Heart left ventricle (tissue), 16 donors: ENCODE measurements at regions not wholly inside any gene's neighbourhood (a gene's known extent, or its start where the extent isn't known, plus 50 kb on each side); places are given as distances from the start of the nearest gene placed in this dataset.

Experiments
- ATAC-seq, 4 donors: fragments of 200-7000 bp; cut with Tn5 transposase; one replicate each; pipeline ENCODE4 v1.9.1; 2020 to 2022; ENCODE audit warnings: moderate library complexity in 4 of 4, mild to moderate bottlenecking in 3 of 4, moderate number of reproducible peaks in 1 of 4
- DNase-seq, 5 donors: peaks; one replicate each; pipeline ENCODE4 v3.0.0-alpha.2; 2020
- H3K27ac ChIP-seq, 12 donors: fragments of 200-600 bp; sonication (generic) in 4 of 12; one replicate each; pipeline versions ENCODE4 v1.5.0 to v1.8.0; 2016 to 2022; ENCODE audit warnings: mild to moderate bottlenecking in 2 of 12
- H3K27me3 ChIP-seq, 9 donors: fragments of 200-600 bp; sonication (generic) in 2 of 9; one replicate each; pipeline versions ENCODE4 v1.5.1 to v1.8.0; 2016 to 2022; ENCODE audit warnings: mild to moderate bottlenecking in 3 of 9
- H3K36me3 ChIP-seq, 9 donors: fragments of 200-600 bp; sonication (generic) in 2 of 9; one replicate each; pipeline versions ENCODE4 v1.5.0 to v1.8.0; 2018 to 2022; ENCODE audit warnings: mild to moderate bottlenecking in 2 of 9
- H3K4me1 ChIP-seq, 12 donors: fragments of 200-600 bp; sonication (generic) in 4 of 12; one replicate each; pipeline versions ENCODE4 v1.5.0 to v1.8.0; 2016 to 2022; ENCODE audit warnings: mild to moderate bottlenecking in 3 of 12
- H3K4me3 ChIP-seq, 12 donors: fragments of 200-600 bp; sonication (generic) in 4 of 12; one replicate each; pipeline versions ENCODE4 v1.5.0 to v1.8.0; 2017 to 2022; ENCODE audit warnings: mild to moderate bottlenecking in 9 of 12, moderate library complexity in 4 of 12
- H3K9me3 ChIP-seq, 12 donors: fragments of 200-600 bp; sonication (generic) in 4 of 12; one replicate each; pipeline versions ENCODE4 v1.5.0 to v1.8.0; 2016 to 2022; ENCODE audit warnings: mild to moderate bottlenecking in 1 of 12
- POLR2A ChIP-seq, 2 donors: fragments of 450-650 bp; IDR thresholded peaks; one replicate each; pipeline ENCODE4 v1.6.1; 2017; ENCODE audit warnings: antibody characterized with exemption in 2 of 2, mild to moderate bottlenecking in 2 of 2, moderate library complexity in 2 of 2
- WGBS, 4 donors: extraction: QIAGEN DNeasy Blood & Tissue Kit in 2 of 4; methylation state at CpG; one replicate each; pipeline versions ENCODE4 v1.1.5 to v1.1.7; 2013 to 2018; 5-methylcytosine and 5-hydroxymethylcytosine counted together
- intact Hi-C, 10 donors: fragments of 100-400 bp; cut with DNase I; formaldehyde crosslinking; loops; one replicate each; pipeline versions ENCODE4 v1.11.1 to v1.14.2; 2022
- TF ChIP-seq, protein P1 (sequence below), 12 donors: fragments of 200-600 bp; sonication (generic) in 4 of 12; IDR thresholded peaks; one replicate each; pipeline versions ENCODE4 v1.5.0 to v1.8.0; 2018 to 2022; ENCODE audit warnings: antibody characterized with exemption in 12 of 12, mild to moderate bottlenecking in 5 of 12
- donor health status: ischemic (EF 13 %, LVEDD 7.1; RV severe dilation, severe dysfunction).
- donor health status: healthy with polysubstance abuse.
- donor health status: DM: no; HTN: yes; CAD: no.
- donor health status: DM: no; HTN: no; CAD: no.
- donor health status: ischemic (EF 25% LVEDD 6.9; RV normal size, moderate dysfunction).
- donor health status: ischemic (EF 25% LVEDD 5.7; RV mildly dilated, moderate dysfunction).
- donor health status: healthy.
- donor health status: DM: yes; HTN: yes; CAD: no.
- donor health status: ischemic (EF 35%, LVEDD 5.7; RV mildly dilated, moderate dysfunction).
- donor health status: nonischemic (EF 11% LVEDD 7.7; RV severe dilation, severe dysfunction).
- donor health status: DM: yes; HTN: yes; CAD: no.
- donor health status: PGD.
- donor health status: ischemic (EF 29% LVEDD 5.4; RV normal size, mild dysfunction).
- donor health status: nonischemic (EF 23%, LVEDD 6.1; RV moderate dilation, normal function).

DNA sequence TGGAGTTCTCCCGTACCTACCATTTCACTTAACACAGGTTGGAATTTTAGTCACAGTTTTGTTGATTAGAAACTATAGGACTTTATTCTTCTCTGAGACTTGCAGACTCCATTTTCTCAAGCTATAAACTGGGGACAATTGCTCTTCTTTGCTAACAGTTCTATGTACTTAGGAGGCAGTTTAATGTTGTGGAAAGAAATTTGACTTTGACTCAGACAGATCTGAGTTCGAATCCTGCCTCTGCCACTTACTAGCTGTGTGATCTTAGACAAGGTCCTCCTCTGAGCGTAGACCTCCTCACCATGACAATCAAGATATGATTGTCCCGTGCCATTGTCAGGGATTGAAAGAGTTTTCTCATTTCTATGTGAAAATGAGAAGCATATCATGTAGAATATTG lies 196.4 kb upstream of the HES1 start:
- DNase-seq: no peak
- TF ChIP-seq POLR2A (IDR thresholded peaks at IDR 0.05): no peak
- TF ChIP-seq, protein P1, sequence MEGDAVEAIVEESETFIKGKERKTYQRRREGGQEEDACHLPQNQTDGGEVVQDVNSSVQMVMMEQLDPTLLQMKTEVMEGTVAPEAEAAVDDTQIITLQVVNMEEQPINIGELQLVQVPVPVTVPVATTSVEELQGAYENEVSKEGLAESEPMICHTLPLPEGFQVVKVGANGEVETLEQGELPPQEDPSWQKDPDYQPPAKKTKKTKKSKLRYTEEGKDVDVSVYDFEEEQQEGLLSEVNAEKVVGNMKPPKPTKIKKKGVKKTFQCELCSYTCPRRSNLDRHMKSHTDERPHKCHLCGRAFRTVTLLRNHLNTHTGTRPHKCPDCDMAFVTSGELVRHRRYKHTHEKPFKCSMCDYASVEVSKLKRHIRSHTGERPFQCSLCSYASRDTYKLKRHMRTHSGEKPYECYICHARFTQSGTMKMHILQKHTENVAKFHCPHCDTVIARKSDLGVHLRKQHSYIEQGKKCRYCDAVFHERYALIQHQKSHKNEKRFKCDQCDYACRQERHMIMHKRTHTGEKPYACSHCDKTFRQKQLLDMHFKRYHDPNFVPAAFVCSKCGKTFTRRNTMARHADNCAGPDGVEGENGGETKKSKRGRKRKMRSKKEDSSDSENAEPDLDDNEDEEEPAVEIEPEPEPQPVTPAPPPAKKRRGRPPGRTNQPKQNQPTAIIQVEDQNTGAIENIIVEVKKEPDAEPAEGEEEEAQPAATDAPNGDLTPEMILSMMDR (IDR thresholded peaks at IDR 0.05): no peak
- Histone ChIP-seq H3K9me3 (no peaks in the 10 kb centered on the region), H3K36me3 (no peaks in the 10 kb centered on the region), H3K27ac (no peak overlapping the region), H3K27me3 (peaks cover 0 to 15% (median 0%) of the 10 kb centered on the region in 9 donors), H3K4me3 (no peak overlapping the region), H3K4me1 (no peaks in the 10 kb centered on the region)
- ATAC-seq: no peak
- 96 to 99% (median 96%) methylated on average over 4 of the region's 4 CpGs for WGBS, 4 donors
- intact Hi-C loops: loop anchor here in 1 of 10 donors (10.0 kb wide), 1 partner anchor 685 kb away; no protein-coding TSS in a partner anchor

DNA sequence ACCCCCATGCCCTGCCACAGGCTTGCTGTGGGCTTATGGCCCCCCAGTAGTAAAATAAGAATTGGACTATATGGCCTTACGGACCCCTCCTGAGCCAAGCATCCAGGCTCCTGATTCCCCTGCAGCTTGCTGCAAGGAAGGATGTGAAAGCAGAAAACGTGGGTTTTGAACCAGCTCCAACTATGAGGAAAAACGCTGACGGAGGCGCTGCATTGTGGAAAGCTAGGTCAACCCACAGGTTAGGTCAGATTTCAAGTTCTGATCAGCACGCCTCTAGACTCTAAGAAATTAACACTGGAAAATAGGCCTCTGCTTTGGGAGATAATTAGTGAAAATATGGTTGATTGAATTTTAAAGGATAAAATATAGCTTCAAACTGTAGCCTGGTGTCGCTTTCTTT lies 195.4 kb upstream of the HES1 start:
- Histone ChIP-seq H3K9me3 (no peaks in the 10 kb centered on the region), H3K27me3 (peaks cover 0 to 23% (median 0%) of the 10 kb centered on the region in 9 donors), H3K36me3 (no peaks in the 10 kb centered on the region), H3K4me1 (no peaks in the 10 kb centered on the region), H3K27ac (no peak overlapping the region), H3K4me3 (no peak overlapping the region)
- WGBS, 4 donors: 86 to 88% (median 86%) methylated on average over 7 of the region's 7 CpGs
- DNase-seq: no peak
- intact Hi-C loops: no loop called here
- ATAC-seq: no peak
- no peak for TF ChIP-seq POLR2A (IDR thresholded peaks at IDR 0.05)
- TF ChIP-seq, protein P1 (IDR thresholded peaks at IDR 0.05): no peak

DNA sequence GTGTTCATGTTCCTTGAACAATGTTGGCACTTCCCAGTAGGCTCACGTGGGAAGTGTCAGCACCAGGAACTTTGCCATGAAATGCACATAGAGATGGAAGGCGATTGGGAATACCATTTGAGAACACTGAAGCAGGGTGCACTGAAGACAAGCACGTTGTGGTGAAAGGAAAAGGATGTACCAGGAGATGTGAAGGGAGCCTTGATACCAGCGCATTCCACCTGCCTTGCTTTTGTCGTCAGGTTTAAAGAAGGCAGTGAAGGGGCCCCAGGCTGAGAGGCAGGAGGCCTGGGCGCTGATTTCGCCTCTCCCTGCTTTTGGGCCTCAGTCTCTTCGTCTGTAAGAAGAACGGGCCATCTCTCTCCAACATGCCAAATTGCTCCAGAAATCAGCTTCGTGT lies 194.5 kb upstream of the HES1 start:
- ATAC-seq: no peak
- Histone ChIP-seq H3K27me3 (peaks cover 0 to 23% (median 0%) of the 10 kb centered on the region in 9 donors), H3K4me3 (no peak overlapping the region), H3K27ac (no peak overlapping the region), H3K36me3 (no peaks in the 10 kb centered on the region), H3K9me3 (no peaks in the 10 kb centered on the region), H3K4me1 (peaks cover 0 to under 1% (median 0%) of the 10 kb centered on the region in 12 donors)
- TF ChIP-seq POLR2A (IDR thresholded peaks at IDR 0.05): no peak
- TF ChIP-seq, protein P1 (IDR thresholded peaks at IDR 0.05): no peak
- no peak for DNase-seq
- 83 to 90% (median 88%) methylated on average over 10 of the region's 10 CpGs for WGBS, 4 donors
- intact Hi-C loops: no loop called here

DNA sequence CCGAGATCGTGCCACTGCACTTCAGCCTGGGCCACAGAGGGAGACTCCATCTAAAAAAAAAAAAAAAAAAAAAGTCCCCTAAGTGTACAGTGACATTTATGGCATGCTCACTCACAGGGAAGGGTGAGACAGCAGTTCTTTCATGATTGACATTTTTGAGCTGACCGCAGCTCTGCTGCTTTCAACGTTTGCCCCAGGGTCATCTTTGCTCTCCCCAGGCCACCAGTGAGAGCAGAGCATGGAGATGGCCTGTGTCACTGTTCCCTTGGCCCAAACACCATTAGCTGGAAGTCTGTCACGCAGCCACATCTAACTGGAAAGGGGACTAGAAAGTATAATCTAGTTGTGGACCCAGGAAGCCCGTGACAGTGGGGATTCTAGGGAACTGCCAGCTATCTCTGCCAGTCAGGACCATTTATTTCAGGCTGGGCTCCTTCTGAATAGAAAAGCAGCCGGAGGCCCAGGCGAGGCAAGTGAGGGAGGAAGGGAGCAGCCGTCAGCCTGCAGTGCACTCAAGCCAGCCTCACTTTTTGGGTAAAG lies 193.4 kb upstream of the HES1 start:
- ATAC-seq (no peak), DNase-seq (no peak)
- H3K4me3 ChIP-seq: no peak overlapping the region
- peaks cover 0 to 25% (median 0%) of the 10 kb centered on the region in 9 donors for H3K27me3 ChIP-seq
- intact Hi-C loops: no loop called here
- no peak overlapping the region for H3K27ac ChIP-seq
- H3K9me3 ChIP-seq: no peaks in the 10 kb centered on the region
- TF ChIP-seq, protein P1 (IDR thresholded peaks at IDR 0.05): no peak
- no peak for TF ChIP-seq POLR2A (IDR thresholded peaks at IDR 0.05)
- 79 to 92% (median 91%) methylated on average over 9 of the region's 9 CpGs for WGBS, 4 donors
- H3K36me3 ChIP-seq: no peaks in the 10 kb centered on the region
- H3K4me1 ChIP-seq: peaks cover 0 to 7% (median 0%) of the 10 kb centered on the region in 12 donors
